ENCODE measurements at regions not wholly inside any gene's neighbourhood (a gene's known extent, or its start where the extent isn't known, plus 50 kb on each side); places are given as distances from the start of the nearest gene placed in this dataset.
"Not testable (repeated sequence)": the region's sequence is repeated elsewhere in the genome, so short reads cannot be mapped to it uniquely, and the experiment has no call there.

GRCh38 chr19:28168557-28168956 lies 1044.4 kb downstream of the UQCRFS1 start:
- no peak for DNase-seq

DNA sequence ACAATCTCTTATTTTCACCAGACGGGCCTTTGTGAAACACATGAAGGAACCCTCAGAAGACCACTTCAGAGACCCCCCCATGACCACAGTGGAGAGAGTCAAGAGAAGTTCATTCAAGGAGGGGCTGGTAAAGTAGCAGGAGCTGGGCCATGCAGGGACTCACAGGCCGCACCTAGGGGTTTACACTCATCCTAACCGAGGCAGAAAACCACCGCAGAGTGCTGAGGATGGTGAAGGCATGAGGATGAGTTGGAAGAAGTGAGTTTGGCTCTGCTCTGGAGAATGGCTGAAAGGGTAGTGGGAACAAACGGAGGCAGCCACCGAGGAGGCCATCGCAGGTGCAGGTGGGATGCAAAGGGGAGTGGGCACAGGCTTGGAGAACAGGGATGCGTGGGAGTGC lies 1046.9 kb downstream of the UQCRFS1 start:
- no peak for DNase-seq

DNA sequence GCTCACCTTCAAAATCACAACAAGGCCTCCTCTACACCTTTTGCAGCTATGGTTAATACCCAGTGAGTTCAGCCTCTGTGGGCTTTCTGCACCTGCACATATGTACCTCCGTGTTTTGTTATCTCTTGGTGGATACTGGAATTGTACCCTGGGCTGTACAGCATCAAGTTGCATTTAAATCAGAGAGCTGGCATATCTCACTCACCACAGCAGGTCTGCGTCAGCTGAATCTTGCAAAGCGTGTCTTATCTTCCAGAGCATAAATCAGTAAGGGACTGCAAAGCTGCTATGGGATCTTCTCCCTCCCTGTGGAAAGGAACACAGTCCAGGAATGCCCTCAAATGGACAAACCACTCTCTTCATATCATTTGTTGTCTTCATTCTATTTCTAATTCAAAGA lies 1048.7 kb downstream of the UQCRFS1 start:
- no peak for DNase-seq

- no peak for DNase-seq
Observed at GRCh38 chr19:28159065-28159464, 1053.9 kb downstream of the UQCRFS1 start.

DNA sequence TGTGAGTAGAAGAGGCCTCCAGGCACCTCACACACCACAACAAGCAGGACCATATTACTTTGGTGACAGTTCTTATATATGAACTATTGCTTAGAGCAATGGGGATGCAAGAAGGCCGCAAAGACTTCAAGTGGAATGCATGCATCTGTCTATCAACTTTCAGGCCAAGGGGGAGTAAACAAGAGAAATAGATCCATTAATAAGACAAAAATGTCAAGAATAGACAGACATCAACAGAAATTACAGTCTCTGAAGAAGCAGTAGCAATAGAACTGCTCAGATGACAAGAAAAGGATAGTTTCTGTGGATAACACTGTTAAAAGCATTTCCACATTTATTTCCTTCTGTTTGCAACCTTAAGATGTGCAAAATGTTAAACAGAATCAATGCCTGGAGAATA lies 1057.7 kb downstream of the UQCRFS1 start:
- no peak for DNase-seq

DNA sequence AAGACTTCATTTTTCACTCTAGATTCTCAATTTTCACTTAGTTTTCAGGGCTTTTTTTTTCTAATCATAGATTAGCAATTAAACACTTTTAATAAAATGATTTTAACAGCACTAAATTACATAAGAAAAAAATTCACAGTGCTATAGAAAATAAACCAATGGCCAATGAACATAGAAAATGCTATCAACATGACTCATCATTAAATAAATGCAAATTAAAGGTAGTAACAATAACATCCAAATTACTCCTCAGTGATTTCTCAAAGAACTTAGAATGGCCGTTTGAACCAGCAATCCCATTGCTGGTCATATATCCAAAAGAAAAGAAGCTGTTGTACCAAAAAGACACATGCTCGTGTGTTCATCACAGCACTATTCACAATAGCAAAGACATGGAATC lies 1058.9 kb downstream of the UQCRFS1 start:
- DNase-seq: no peak

GRCh38 chr19:28153123-28153522 lies 1059.8 kb downstream of the UQCRFS1 start:
- no peak for DNase-seq

GRCh38 chr19:28152195-28152594 lies 1060.8 kb downstream of the UQCRFS1 start:
- no peak for DNase-seq

DNA sequence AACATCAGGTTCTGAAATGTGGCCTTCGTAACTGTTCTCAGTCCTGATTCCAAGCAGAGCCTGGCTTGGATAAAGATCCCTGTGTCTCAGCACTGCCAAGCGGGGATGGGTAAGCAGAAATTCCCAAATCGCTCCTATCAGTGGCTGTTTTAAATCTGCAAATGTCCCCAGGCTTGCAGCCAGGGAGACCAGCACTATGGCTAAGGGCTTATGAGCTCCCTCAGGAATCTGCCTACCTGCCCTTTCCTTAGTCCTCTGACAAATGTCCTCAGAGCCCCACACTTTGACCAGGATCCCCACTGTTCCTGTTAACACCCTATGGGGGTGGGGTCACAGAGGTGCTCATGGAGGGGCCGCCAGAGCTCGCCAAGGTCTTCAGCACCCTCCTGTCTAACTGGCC lies 1062.8 kb downstream of the UQCRFS1 start:
- no peak for DNase-seq

- DNase-seq: no peak
Observed at GRCh38 chr19:28148554-28148953, 1064.4 kb downstream of the UQCRFS1 start.

- DNase-seq: no peak
Observed at GRCh38 chr19:28142258-28142657, 1070.7 kb downstream of the UQCRFS1 start.

- no peak for DNase-seq
Observed at GRCh38 chr19:28140201-28140600, 1072.8 kb downstream of the UQCRFS1 start.

DNA sequence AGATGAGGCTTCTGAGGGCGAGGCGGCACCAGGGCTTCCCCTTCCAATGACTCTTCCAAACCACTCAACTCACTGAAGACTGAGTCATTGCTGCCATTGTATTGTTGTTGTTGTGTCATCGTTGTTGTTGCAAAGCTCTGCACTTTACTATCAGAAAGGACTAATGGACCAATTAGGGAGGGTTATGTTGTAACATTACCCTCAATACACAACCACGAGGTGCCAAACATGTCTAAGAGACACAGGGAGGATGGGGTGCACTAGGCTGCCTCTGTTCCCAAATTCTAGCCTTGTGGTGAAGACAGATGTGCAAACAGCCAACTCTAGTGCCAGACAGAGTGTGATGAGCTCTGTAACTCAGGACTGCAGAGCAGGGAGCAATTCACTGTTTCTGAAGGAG lies 1075.2 kb downstream of the UQCRFS1 start:
- no peak for DNase-seq

DNA sequence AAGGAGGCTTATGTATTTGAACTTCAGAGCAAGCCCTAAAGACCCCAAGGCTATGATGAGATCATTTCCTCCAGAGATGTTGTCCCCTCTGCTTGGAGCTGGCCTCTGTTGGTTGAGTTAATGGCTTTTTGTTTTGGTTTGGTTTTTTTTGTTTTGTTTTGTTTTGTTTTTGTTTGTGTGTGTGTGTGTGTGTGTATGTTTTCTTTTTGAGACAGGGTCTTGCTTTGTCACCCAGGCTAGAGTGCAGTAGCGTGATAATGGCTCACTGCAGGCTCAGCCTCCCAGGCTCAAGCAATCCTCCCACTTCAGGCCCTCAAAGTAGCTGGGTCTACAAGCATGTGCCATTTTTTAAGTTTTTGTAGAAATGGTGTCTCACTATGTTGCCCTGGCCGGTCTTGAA lies 1076.2 kb downstream of the UQCRFS1 start:
- no peak for DNase-seq

DNA sequence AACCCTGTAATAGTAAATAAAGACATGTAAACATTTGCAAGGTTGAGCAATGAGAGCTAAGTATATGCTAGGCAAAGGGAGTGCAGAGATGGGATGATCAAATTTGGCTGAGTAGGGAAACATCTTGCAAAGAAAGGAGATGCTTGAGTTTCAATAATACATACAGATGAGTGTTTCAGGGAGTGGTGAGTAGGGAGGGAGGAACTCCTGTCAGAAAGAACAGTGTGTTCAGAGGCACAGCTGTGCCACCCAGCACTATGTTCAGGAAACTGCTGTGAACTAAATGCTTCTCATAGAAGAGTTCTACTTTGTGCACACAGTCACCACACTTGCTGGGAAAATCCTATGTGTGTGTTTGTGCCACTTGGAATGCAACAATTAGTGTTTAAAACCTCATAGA lies 1077.1 kb downstream of the UQCRFS1 start:
- DNase-seq: no peak

DNA sequence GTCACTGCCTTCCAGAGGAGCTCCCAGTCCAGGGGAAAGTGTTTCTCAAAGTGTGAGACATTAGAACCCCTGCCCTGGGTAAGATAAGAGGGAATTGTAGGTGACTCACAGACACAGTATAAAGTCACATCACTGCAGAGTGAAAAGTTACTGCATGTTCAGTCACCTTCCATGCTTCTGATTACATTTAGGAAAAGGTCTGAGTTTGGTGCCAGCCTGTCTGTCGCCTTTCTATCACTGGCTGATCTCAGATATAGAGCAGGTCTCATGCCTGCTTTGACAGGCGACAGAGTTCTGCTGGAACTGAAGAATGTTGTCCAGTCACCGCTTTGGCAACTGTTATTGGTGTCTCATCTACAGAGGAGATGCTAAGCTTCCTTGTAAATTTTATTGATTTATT lies 1078.6 kb downstream of the UQCRFS1 start:
- DNase-seq: no peak

DNA sequence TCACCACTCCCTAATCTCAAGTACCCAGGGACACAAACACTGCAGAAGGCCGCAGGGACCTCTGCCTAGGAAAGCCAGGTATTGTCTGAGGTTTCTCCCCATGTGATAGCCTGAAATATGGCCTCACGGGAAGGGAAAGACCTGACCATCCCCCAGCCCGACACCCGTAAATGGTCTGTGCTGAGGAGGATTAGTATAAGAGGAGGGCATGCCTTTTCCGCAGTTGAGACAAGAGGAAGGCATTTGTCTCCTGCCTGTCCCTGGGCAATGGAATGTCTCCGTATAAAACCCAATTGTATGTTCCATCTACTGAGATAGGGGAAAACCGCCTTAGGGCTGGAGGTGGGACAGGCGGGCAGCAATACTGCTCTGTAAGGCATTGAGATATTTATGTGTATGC lies 1082.1 kb downstream of the UQCRFS1 start:
- not testable (repeated sequence) for DNase-seq

- no peak for DNase-seq
Observed at GRCh38 chr19:28130066-28130511, 1082.9 kb downstream of the UQCRFS1 start.

- DNase-seq: no peak
Observed at GRCh38 chr19:28128341-28128740, 1084.6 kb downstream of the UQCRFS1 start.

GRCh38 chr19:28126135-28126898 lies 1086.6 kb downstream of the UQCRFS1 start:
- DNase-seq: no peak

GRCh38 chr19:28122734-28123133 lies 1090.2 kb downstream of the UQCRFS1 start:
- no peak for DNase-seq

DNA sequence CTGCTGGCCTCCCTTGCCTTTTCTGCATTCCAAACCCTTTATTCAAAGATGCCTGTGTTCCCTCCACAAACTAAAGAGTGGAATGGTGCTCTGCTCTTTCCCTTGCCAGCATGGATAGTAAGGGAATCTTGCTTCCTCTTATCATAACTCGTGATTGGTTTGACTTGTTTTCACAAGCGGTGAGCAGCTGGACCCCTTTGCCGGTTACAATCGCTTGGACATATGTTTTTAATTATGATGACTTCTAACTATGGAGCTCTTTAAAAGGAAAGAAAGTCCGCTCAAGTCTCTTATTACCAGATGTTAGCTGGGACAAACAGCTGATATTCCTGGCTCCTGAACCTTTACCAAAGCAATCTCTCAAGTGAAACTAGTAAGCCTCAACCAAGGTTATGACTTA lies 1094.7 kb downstream of the UQCRFS1 start:
- DNase-seq: no peak

DNA sequence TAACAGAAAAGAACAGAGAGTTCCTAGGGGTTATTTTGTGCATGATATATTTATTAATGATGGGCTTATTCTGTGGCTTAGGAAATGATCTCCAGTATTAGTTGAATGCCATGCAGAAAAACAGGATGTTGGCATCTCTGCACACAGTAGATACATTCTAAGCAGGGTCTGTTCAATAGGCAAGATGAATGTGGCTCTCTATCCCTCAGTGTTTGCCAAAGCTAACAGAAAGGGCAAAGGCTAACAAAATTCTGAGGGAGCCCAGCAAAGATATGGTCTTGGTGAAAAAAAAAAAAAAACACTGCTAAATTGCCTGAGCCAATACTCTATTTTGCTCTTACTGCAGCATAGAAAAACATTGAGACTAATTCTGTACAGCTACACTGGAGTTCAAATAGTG lies 1095.8 kb downstream of the UQCRFS1 start:
- no peak for DNase-seq

- DNase-seq: not testable (repeated sequence)
Observed at GRCh38 chr19:28116379-28116778, 1096.6 kb downstream of the UQCRFS1 start.

- DNase-seq: no peak
Observed at GRCh38 chr19:28103921-28104320, 1109.0 kb downstream of the UQCRFS1 start.

Measured in DMS 273 treated with DMSO at 0.1 percent for 48 hours (cell line).